HCT116 (cell line): ENCODE measurements at regions not wholly inside any gene's neighbourhood (a gene's known extent, or its start where the extent isn't known, plus 50 kb on each side); places are given as distances from the start of the nearest gene placed in this dataset.
A peak's percentile ranks its signal among the peaks of the same experiment; 100 is the strongest.

Experiments used
- ATAC-seq: fragments of 200-7000 bp; cut with Tn5 transposase; 2 replicates; pipeline ENCODE4 v1.9.1; 2020; ENCODE audit warnings: mild to moderate bottlenecking, moderate library complexity
- BruUV-seq: library from RNA; stranded (reverse); fragments of 400-500 nt; replicated peaks from 2 replicates; lab custom pipeline; 2021; lab: Mats Ljungman, UMichigan
- CTCF ChIA-PET: fragments of 300-600 bp; sonication (Branson Sonifier 250); formaldehyde crosslinking; loops from one replicate; lab custom pipeline; 2021; ENCODE audit warnings: antibody characterized with exemption; lab: Charles Lee
- POLR2A ChIA-PET: fragments of 300-600, 350-600 bp; sonication (Branson Sonifier 250); formaldehyde crosslinking; loops from one replicate; lab custom pipeline; 2021; ENCODE audit warnings: antibody characterized with exemption; lab: Charles Lee
- RAD21 ChIA-PET, 2 experiments: fragments of 300-600 bp; sonication (Branson Sonifier 250); formaldehyde crosslinking; loops; one replicate each; lab custom pipeline; 2023; ENCODE audit warnings: low total read pairs in 2 of 2; ENCODE audit not compliant: uncharacterized antibody in 2 of 2, unreplicated experiment in 2 of 2, low non-redundant PET in 1 of 2; lab: Charles Lee
- DNase-seq: peaks from one replicate; pipeline ENCODE4 v3.0.0-alpha.2; 2010; ENCODE audit warnings: low read depth, low spot score
- H2AFZ ChIP-seq: fragments of 200-600 bp; shearing (Covaris generic), sonication (generic); 2 replicates; pipeline ENCODE4 v1.6.1; 2017; ENCODE audit warnings: low read depth, mixed run types, mixed read lengths, antibody characterized with exemption, low read length; ENCODE audit not compliant: poor library complexity, severe bottlenecking
- H3K27ac ChIP-seq: 2 replicates; pipeline ENCODE4 v1.5.1; 2012; ENCODE audit warnings: low read depth, low read length
- H3K27me3 ChIP-seq: fragments of 200-600 bp; sonication (generic); 2 replicates; pipeline ENCODE4 v1.6.1; 2016; ENCODE audit warnings: mixed run types, low read length, mixed read lengths; ENCODE audit not compliant: insufficient read depth
- H3K36me3 ChIP-seq, 2 experiments: fragments of 200-500 bp in 1 of 2; fragments of 200-600 bp in 1 of 2; sonication (Bioruptor generic) in 1 of 2; sonication (generic) in 1 of 2; 2 replicates each; pipeline versions ENCODE4 v1.5.1 to v1.6.1; 2014 to 2016; ENCODE audit warnings: low read length in 2 of 2, inconsistent platforms in 1 of 2, mixed read lengths in 1 of 2, mixed run types in 1 of 2; ENCODE audit not compliant: insufficient read depth in 2 of 2, control insufficient read depth in 1 of 2
- H3K4me1 ChIP-seq, 2 experiments: fragments of 200-600 bp in 1 of 2; sonication (generic) in 1 of 2; 2 replicates each; pipeline versions ENCODE4 v1.5.1 to v1.6.1; 2012 to 2017; ENCODE audit warnings: low read length in 2 of 2, inconsistent platforms in 1 of 2, mild to moderate bottlenecking in 1 of 2, mixed read lengths in 1 of 2, mixed run types in 1 of 2, moderate library complexity in 1 of 2; ENCODE audit not compliant: insufficient read depth in 2 of 2, control insufficient read depth in 1 of 2
- H3K4me2 ChIP-seq: fragments of 200-600 bp; sonication (generic); 2 replicates; pipeline ENCODE4 v1.6.1; 2017; ENCODE audit warnings: mixed run types, low read length, mixed read lengths
- H3K4me3 ChIP-seq, 2 experiments: fragments of 200-600 bp in 1 of 2; sonication (generic) in 1 of 2; replicated peaks in 1 of 2; 2 replicates each; pipeline ENCODE4 v1.5.1; 2011 to 2016; ENCODE audit warnings: low read length in 2 of 2, control low read depth in 1 of 2, low read depth in 1 of 2, mild to moderate bottlenecking in 1 of 2, mixed read lengths in 1 of 2, mixed run types in 1 of 2
- H3K79me2 ChIP-seq: fragments of 200-600 bp; sonication (generic); 2 replicates; pipeline ENCODE4 v1.6.1; 2017; ENCODE audit warnings: mild to moderate bottlenecking, mixed run types, low read length, moderate library complexity, mixed read lengths; ENCODE audit not compliant: insufficient read depth
- H3K9ac ChIP-seq: fragments of 200-600 bp; sonication (generic); 2 replicates; pipeline ENCODE4 v1.6.1; 2016; ENCODE audit warnings: low read length, mixed read lengths
- H3K9me2 ChIP-seq: fragments of 200-600 bp; sonication (generic), shearing (Covaris generic); 2 replicates; pipeline ENCODE4 v1.6.1; 2017; ENCODE audit warnings: mixed run types, mild to moderate bottlenecking, moderate library complexity; ENCODE audit not compliant: insufficient read depth
- H3K9me3 ChIP-seq, 2 experiments: fragments of 200-500 bp in 1 of 2; fragments of 200-600 bp in 1 of 2; sonication (Bioruptor generic) in 1 of 2; sonication (generic) in 1 of 2; 2 replicates each; pipeline ENCODE4 v1.6.1; 2014 to 2017; ENCODE audit warnings: low read length in 2 of 2, mixed read lengths in 2 of 2, inconsistent platforms in 1 of 2, low read depth in 1 of 2, mild to moderate bottlenecking in 1 of 2, mixed run types in 1 of 2, moderate library complexity in 1 of 2; ENCODE audit not compliant: control insufficient read depth in 1 of 2, insufficient read depth in 1 of 2
- H4K20me1 ChIP-seq: fragments of 200-600 bp; sonication (generic), shearing (Covaris generic); 2 replicates; pipeline ENCODE4 v1.6.1; 2017; ENCODE audit warnings: mixed run types, mild to moderate bottlenecking, moderate library complexity; ENCODE audit not compliant: insufficient read depth
- ATF3 ChIP-seq: IDR thresholded peaks from 2 replicates; pipeline ENCODE4 v1.6.1; 2012
- CBX3 ChIP-seq: IDR thresholded peaks from 2 replicates; pipeline ENCODE4 v1.6.1; 2012; ENCODE audit warnings: low read depth
- CEBPB ChIP-seq: IDR thresholded peaks from 2 replicates; pipeline ENCODE4 v1.6.1; 2012; ENCODE audit warnings: low read depth
- CTCF ChIP-seq, 3 experiments: fragments of 200-600 bp in 1 of 3; sonication (generic) in 1 of 3; IDR thresholded peaks in 2 of 3; conservative IDR thresholded peaks in 1 of 3; 2 replicates each; pipeline ENCODE4 v1.5.1; 2012 to 2017; ENCODE audit warnings: low read depth in 2 of 3, low read length in 2 of 3, antibody characterized with exemption in 1 of 3, borderline replicate concordance in 1 of 3, control low read depth in 1 of 3, mild to moderate bottlenecking in 1 of 3, mixed read lengths in 1 of 3, mixed run types in 1 of 3, moderate library complexity in 1 of 3; ENCODE audit not compliant: insufficient read depth in 1 of 3
- EGR1 ChIP-seq: IDR thresholded peaks from 2 replicates; pipeline ENCODE4 v1.6.1; 2012; ENCODE audit warnings: low read depth
- ELF1 ChIP-seq: IDR thresholded peaks from 2 replicates; pipeline ENCODE4 v1.6.1; 2012; ENCODE audit warnings: low read depth, borderline replicate concordance
- EZH2phosphoT487 ChIP-seq: fragments of 200-600 bp; IDR thresholded peaks from 2 replicates; pipeline ENCODE4 v1.6.1; 2018; ENCODE audit warnings: antibody characterized with exemption, borderline replicate concordance
- JUND ChIP-seq: IDR thresholded peaks from 2 replicates; pipeline ENCODE4 v1.6.1; 2012
- MAX ChIP-seq: IDR thresholded peaks from 2 replicates; pipeline ENCODE4 v1.6.1; 2012
- POLR2A ChIP-seq: IDR thresholded peaks from 2 replicates; pipeline ENCODE4 v1.7.0; 2011; ENCODE audit warnings: borderline replicate concordance; ENCODE audit not compliant: insufficient read depth, insufficient read length; ENCODE audit errors: extremely low read depth
- RAD21 ChIP-seq: IDR thresholded peaks from 2 replicates; pipeline ENCODE4 v1.6.1; 2012; ENCODE audit warnings: low read depth, mild to moderate bottlenecking
- SIN3A ChIP-seq: IDR thresholded peaks from 2 replicates; pipeline ENCODE4 v1.6.1; 2012; ENCODE audit warnings: low read depth
- SRF ChIP-seq: IDR thresholded peaks from 2 replicates; pipeline ENCODE4 v1.6.1; 2012; ENCODE audit warnings: low read depth
- TCF7L2 ChIP-seq: IDR thresholded peaks from 2 replicates; pipeline ENCODE4 v1.7.0; 2011; ENCODE audit warnings: borderline replicate concordance, inconsistent platforms; ENCODE audit not compliant: insufficient read depth, insufficient read length; ENCODE audit errors: extremely low read depth
- ZFX ChIP-seq: fragments of 450-650 bp; IDR thresholded peaks from 2 replicates; pipeline ENCODE4 v1.6.1; 2017
- intact Hi-C: fragments of 100-400 bp; cut with micrococcal nuclease; formaldehyde crosslinking; loops from 2 replicates; pipeline ENCODE4 v1.10.0; 2022
- TF ChIP-seq, protein P1 (sequence below): IDR thresholded peaks from 2 replicates; pipeline ENCODE4 v1.6.1; 2011; ENCODE audit warnings: mild to moderate bottlenecking, low read length, moderate library complexity; ENCODE audit not compliant: insufficient replicate concordance; ENCODE audit errors: extremely low read depth

GRCh38 chr3:107430214-107430995 is 53.2 kb downstream of the CCDC54 start:
- DNase-seq: no peak
- H3K36me3 ChIP-seq: no peaks in the 10 kb centered on the region
- intact Hi-C loops: loop anchor here (5.0 kb wide), 2 partner anchors 92 to 158 kb away; partner anchors contain the start of gene BBX
- H3K4me3 ChIP-seq: peak overlapping the region in 1 of 2 experiments; percentile 10; a peak in 1 of 4 replicates
- no peak overlapping the region for H3K9ac ChIP-seq
- TF ChIP-seq, protein P1, sequence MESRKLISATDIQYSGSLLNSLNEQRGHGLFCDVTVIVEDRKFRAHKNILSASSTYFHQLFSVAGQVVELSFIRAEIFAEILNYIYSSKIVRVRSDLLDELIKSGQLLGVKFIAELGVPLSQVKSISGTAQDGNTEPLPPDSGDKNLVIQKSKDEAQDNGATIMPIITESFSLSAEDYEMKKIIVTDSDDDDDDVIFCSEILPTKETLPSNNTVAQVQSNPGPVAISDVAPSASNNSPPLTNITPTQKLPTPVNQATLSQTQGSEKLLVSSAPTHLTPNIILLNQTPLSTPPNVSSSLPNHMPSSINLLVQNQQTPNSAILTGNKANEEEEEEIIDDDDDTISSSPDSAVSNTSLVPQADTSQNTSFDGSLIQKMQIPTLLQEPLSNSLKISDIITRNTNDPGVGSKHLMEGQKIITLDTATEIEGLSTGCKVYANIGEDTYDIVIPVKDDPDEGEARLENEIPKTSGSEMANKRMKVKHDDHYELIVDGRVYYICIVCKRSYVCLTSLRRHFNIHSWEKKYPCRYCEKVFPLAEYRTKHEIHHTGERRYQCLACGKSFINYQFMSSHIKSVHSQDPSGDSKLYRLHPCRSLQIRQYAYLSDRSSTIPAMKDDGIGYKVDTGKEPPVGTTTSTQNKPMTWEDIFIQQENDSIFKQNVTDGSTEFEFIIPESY: no peak
- no peak for TF ChIP-seq ATF3
- no peak for TF ChIP-seq CTCF (IDR thresholded peaks at IDR 0.05 in 2 of 3, conservative IDR thresholded peaks at IDR 0.05 in 1 of 3; ENCODE audit: borderline replicate concordance in 1 of 3, insufficient read depth in 1 of 3, low read depth in 2 of 3, low read length in 2 of 3)
- no peak for TF ChIP-seq TCF7L2
- no peak for TF ChIP-seq CEBPB
- TF ChIP-seq POLR2A: no peak
- no peak for TF ChIP-seq EZH2phosphoT487
- TF ChIP-seq SRF: no peak
- TF ChIP-seq RAD21: no peak
- TF ChIP-seq MAX: no peak
- no peak for TF ChIP-seq EGR1
- no peak for TF ChIP-seq JUND
- no peak for TF ChIP-seq SIN3A
- no peak for TF ChIP-seq ELF1
- TF ChIP-seq CBX3: no peak
- TF ChIP-seq ZFX: no peak
- no peaks in the 10 kb centered on the region for H3K9me3 ChIP-seq
- RAD21 ChIA-PET: interaction anchor here in 1 of 2 experiments (1.4 kb wide), 1 partner anchor 195 kb away, joined by 4 read pairs; no protein-coding TSS in a partner anchor
- CTCF ChIA-PET: interaction anchor here (0.6 to 3.7 kb wide), 10 partner anchors 9 to 193 kb away, joined by 3 to 55 read pairs (median 4); no protein-coding TSS in a partner anchor
- POLR2A ChIA-PET: interaction anchor here (0.6 kb wide), 1 partner anchor 92 kb away, joined by 3 read pairs; the partner anchor contains the start of gene BBX
- ATAC-seq: 0 out of 2 replicates have a peak, but pooled peaks have one; percentile 4
- H4K20me1 ChIP-seq: no peaks in the 10 kb centered on the region
- no peaks in the 10 kb centered on the region for H3K27me3 ChIP-seq
- no peaks in the 10 kb centered on the region for H3K9me2 ChIP-seq
- no peaks in the 10 kb centered on the region for H3K79me2 ChIP-seq
- H3K4me1 ChIP-seq: peaks cover 5 to 33% of the 10 kb centered on the region in 2 experiments; a peak in 3 of 4 replicates
- peak overlapping the region; percentile 98 for H2AFZ ChIP-seq
- no TSS peak for BruUV-seq
- peak overlapping the region; percentile 73 for H3K4me2 ChIP-seq
- no peak overlapping the region for H3K27ac ChIP-seq
